Endothelial cell of umbilical vein (primary cell): ENCODE measurements at regions not wholly inside any gene's neighbourhood (a gene's known extent, or its start where the extent isn't known, plus 50 kb on each side); places are given as distances from the start of the nearest gene placed in this dataset.

Experiments used
- BruUV-seq: library from RNA; stranded (reverse); fragments of 400-500 nt; replicated peaks from 2 replicates; lab custom pipeline; 2021; lab: Mats Ljungman, UMichigan
- CTCF ChIA-PET: fragments of 300-600, 350-600 bp; sonication (Branson Sonifier 250); formaldehyde crosslinking; loops from one replicate; lab custom pipeline; 2021; ENCODE audit warnings: antibody characterized with exemption, inconsistent platforms; lab: Charles Lee
- POLR2A ChIA-PET: fragments of 300-600, 350-600 bp; sonication (Branson Sonifier 250); formaldehyde crosslinking; loops from one replicate; lab custom pipeline; 2021; ENCODE audit warnings: antibody characterized with exemption, inconsistent platforms; lab: Charles Lee
- DNase-seq: peaks from one replicate; pipeline ENCODE4 v3.0.0-alpha.2; 2011; ENCODE audit warnings: low read depth, low spot score
- FAIRE-seq: peaks from 2 replicates; lab custom pipeline; 2011; peaks lifted over from hg19 to GRCh38; lab: Jason Lieb, UNC
- H2AFZ ChIP-seq: 2 replicates; pipeline ENCODE4 v1.6.0; 2012; ENCODE audit warnings: low read depth, low read length, control low read depth, inconsistent platforms
- H3K27ac ChIP-seq: 2 replicates; pipeline ENCODE4 v1.5.1; 2011; ENCODE audit warnings: low read depth, mild to moderate bottlenecking, control low read depth, low read length, moderate library complexity; ENCODE audit not compliant: insufficient read depth
- H3K27me3 ChIP-seq, 2 experiments: 2 replicates each; pipeline versions ENCODE4 v1.6.0 to v1.6.1; 2011; ENCODE audit warnings: low read length in 2 of 2, mixed read lengths in 1 of 2; ENCODE audit not compliant: control insufficient read depth in 2 of 2, insufficient read depth in 2 of 2
- H3K36me3 ChIP-seq, 2 experiments: 2 replicates in 1 of 2; 3 replicates in 1 of 2; pipeline ENCODE4 v1.5.1; 2011; ENCODE audit warnings: low read length in 2 of 2, mild to moderate bottlenecking in 1 of 2, moderate library complexity in 1 of 2; ENCODE audit not compliant: control insufficient read depth in 2 of 2, insufficient read depth in 2 of 2; ENCODE audit errors: extremely low read depth in 1 of 2
- H3K4me1 ChIP-seq: 3 replicates; pipeline ENCODE4 v1.5.1; 2011; ENCODE audit warnings: mild to moderate bottlenecking, low read length; ENCODE audit not compliant: control insufficient read depth, insufficient read depth; ENCODE audit errors: extremely low read depth
- H3K4me2 ChIP-seq: 2 replicates; pipeline ENCODE4 v1.6.1; 2011; ENCODE audit warnings: low read length, control low read depth, mixed read lengths; ENCODE audit not compliant: insufficient read depth
- H3K4me3 ChIP-seq, 3 experiments: fragments of 200-600 bp in 1 of 3; sonication (generic), shearing (Covaris generic) in 1 of 3; replicated peaks in 1 of 3; 2 replicates each; pipeline ENCODE4 v1.5.1; 2011 to 2016; ENCODE audit warnings: control low read depth in 3 of 3, low read length in 3 of 3, mild to moderate bottlenecking in 2 of 3, inconsistent platforms in 1 of 3, low read depth in 1 of 3, moderate library complexity in 1 of 3; ENCODE audit not compliant: insufficient read depth in 1 of 3
- H3K79me2 ChIP-seq: 2 replicates; pipeline ENCODE4 v1.6.0; 2012; ENCODE audit warnings: low read length, inconsistent platforms; ENCODE audit not compliant: control insufficient read depth, insufficient read depth
- H3K9ac ChIP-seq: replicated peaks from 2 replicates; pipeline ENCODE3; 2011; ENCODE audit warnings: low read length, control low read depth; ENCODE audit not compliant: insufficient read depth; ENCODE audit errors: extremely low read depth
- H3K9me1 ChIP-seq: replicated peaks from 3 replicates; pipeline ENCODE4 v1.6.0; 2011; ENCODE audit warnings: mild to moderate bottlenecking, low read length; ENCODE audit not compliant: control insufficient read depth, insufficient read depth; ENCODE audit errors: extremely low read depth
- H3K9me3 ChIP-seq: replicated peaks from 2 replicates; pipeline ENCODE4 v1.5.1; 2012; ENCODE audit warnings: low read length, inconsistent platforms; ENCODE audit not compliant: control insufficient read depth, insufficient read depth
- H4K20me1 ChIP-seq: replicated peaks from 2 replicates; pipeline ENCODE3; 2011; ENCODE audit warnings: mild to moderate bottlenecking, low read length; ENCODE audit not compliant: control insufficient read depth, insufficient read depth; ENCODE audit errors: extremely low read depth
- EZH2 ChIP-seq: IDR thresholded peaks from 2 replicates; pipeline ENCODE4 v1.6.1; 2012; ENCODE audit warnings: borderline replicate concordance, low read depth, mild to moderate bottlenecking, moderate library complexity, low read length, inconsistent platforms; ENCODE audit not compliant: severe bottlenecking
- FOS ChIP-seq: IDR thresholded peaks from 2 replicates; pipeline ENCODE4 v1.6.1; 2011; ENCODE audit warnings: mild to moderate bottlenecking, low read length, moderate library complexity, borderline replicate concordance; ENCODE audit not compliant: insufficient read depth
- GATA2 ChIP-seq: IDR thresholded peaks from 2 replicates; pipeline ENCODE4 v1.7.0; 2011; ENCODE audit warnings: low read depth, mild to moderate bottlenecking, moderate library complexity, mixed read lengths, low read length; ENCODE audit not compliant: insufficient read length, insufficient read depth
- JUN ChIP-seq: IDR thresholded peaks from 2 replicates; pipeline ENCODE4 v1.6.1; 2011; ENCODE audit warnings: borderline replicate concordance, low read depth; ENCODE audit not compliant: insufficient read length, insufficient read depth
- MYC ChIP-seq: IDR thresholded peaks from one replicate; pipeline ENCODE4 v1.6.1; 2011; ENCODE audit warnings: mild to moderate bottlenecking, low read depth, low read length
- POLR2A ChIP-seq: IDR thresholded peaks from 2 replicates; pipeline ENCODE4 v1.6.1; 2012; ENCODE audit warnings: low read depth, mild to moderate bottlenecking, control low read depth, low read length
- POLR2AphosphoS5 ChIP-seq: IDR thresholded peaks from 2 replicates; pipeline ENCODE4 v1.6.1; 2012; ENCODE audit warnings: low read depth, mild to moderate bottlenecking, control low read depth, low read length, moderate library complexity; ENCODE audit not compliant: insufficient read depth
- dilution Hi-C: fragments of 300-500 bp; cut with MboI; formaldehyde crosslinking; loops from one replicate; pipeline ENCODE4 v1.15.0; 2019; ENCODE audit warnings: low sequenced_read_pairs; ENCODE audit not compliant: extremely low pct_ligation_motif_present
- intact Hi-C: fragments of 100-400 bp; cut with micrococcal nuclease; formaldehyde crosslinking; loops from one replicate; pipeline ENCODE4 v1.10.0; 2022
- TF ChIP-seq, protein P1 (sequence below), 2 donors: IDR thresholded peaks; 1 replicate in 1 of 2; 2 replicates in 1 of 2; pipeline ENCODE4 v1.5.1; 2011; ENCODE audit warnings: low read length in 2 of 2, mild to moderate bottlenecking in 2 of 2, moderate library complexity in 2 of 2, control low read depth in 1 of 2, inconsistent platforms in 1 of 2, low read depth in 1 of 2; ENCODE audit not compliant: insufficient read depth in 1 of 2; ENCODE audit errors: extremely low read depth in 1 of 2
- TF ChIP-seq, protein P2 (sequence below): IDR thresholded peaks from 2 replicates; pipeline ENCODE4 v1.6.1; 2011; ENCODE audit not compliant: insufficient read depth, insufficient read length

DNA sequence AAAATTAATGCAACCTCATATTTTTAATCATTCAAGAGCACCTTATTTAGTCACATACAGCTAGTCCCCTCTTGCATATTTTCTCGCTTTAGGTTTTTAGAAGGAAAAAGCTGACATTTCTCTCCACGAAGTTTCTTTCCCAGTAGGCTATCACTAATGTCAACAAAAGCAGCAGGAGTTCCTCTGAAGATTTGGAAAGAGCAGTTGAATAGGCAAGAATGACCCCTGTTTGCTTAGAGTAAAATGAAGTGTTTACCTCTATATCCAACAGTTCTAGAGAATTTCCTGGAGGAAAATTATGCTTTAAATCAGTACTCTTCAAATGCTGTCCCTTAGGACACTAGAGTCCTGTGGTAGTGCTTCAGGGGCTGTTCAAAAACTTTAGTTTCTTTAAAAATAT, 188.1 kb upstream of the PRKD1 start:
- dilution Hi-C loops (no loop called here), intact Hi-C loops (no loop called here)
- H3K27me3 ChIP-seq, result no peaks in the 10 kb centered on the region
- H4K20me1 ChIP-seq, result no peaks in the 10 kb centered on the region
- no peak overlapping the region for H2AFZ ChIP-seq
- no peak overlapping the region for H3K4me3 ChIP-seq
- no peak overlapping the region for H3K4me2 ChIP-seq
- ChIA-PET CTCF (no interaction called here), POLR2A (no interaction called here)
- no peak overlapping the region for H3K27ac ChIP-seq
- H3K9ac ChIP-seq, result no peak overlapping the region
- no peak for FAIRE-seq
- no peaks in the 10 kb centered on the region for H3K9me3 ChIP-seq
- no peaks in the 10 kb centered on the region for H3K9me1 ChIP-seq
- no peaks in the 10 kb centered on the region for H3K4me1 ChIP-seq
- TF ChIP-seq, protein P1, sequence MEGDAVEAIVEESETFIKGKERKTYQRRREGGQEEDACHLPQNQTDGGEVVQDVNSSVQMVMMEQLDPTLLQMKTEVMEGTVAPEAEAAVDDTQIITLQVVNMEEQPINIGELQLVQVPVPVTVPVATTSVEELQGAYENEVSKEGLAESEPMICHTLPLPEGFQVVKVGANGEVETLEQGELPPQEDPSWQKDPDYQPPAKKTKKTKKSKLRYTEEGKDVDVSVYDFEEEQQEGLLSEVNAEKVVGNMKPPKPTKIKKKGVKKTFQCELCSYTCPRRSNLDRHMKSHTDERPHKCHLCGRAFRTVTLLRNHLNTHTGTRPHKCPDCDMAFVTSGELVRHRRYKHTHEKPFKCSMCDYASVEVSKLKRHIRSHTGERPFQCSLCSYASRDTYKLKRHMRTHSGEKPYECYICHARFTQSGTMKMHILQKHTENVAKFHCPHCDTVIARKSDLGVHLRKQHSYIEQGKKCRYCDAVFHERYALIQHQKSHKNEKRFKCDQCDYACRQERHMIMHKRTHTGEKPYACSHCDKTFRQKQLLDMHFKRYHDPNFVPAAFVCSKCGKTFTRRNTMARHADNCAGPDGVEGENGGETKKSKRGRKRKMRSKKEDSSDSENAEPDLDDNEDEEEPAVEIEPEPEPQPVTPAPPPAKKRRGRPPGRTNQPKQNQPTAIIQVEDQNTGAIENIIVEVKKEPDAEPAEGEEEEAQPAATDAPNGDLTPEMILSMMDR (IDR thresholded peaks at IDR 0.05; ENCODE audit: extremely low read depth in 1 of 2, insufficient read depth in 1 of 2, low read depth in 1 of 2, low read length in 2 of 2), result no peak
- TF ChIP-seq MYC, result no peak
- TF ChIP-seq JUN, result no peak
- TF ChIP-seq, protein P2, sequence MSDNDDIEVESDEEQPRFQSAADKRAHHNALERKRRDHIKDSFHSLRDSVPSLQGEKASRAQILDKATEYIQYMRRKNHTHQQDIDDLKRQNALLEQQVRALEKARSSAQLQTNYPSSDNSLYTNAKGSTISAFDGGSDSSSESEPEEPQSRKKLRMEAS, result no peak
- no peak for TF ChIP-seq POLR2A
- TF ChIP-seq FOS, result no peak
- no peak for TF ChIP-seq EZH2
- no peak for TF ChIP-seq POLR2AphosphoS5
- no peak for TF ChIP-seq GATA2
- BruUV-seq, result no TSS peak
- H3K36me3 ChIP-seq, result no peaks in the 10 kb centered on the region
- DNase-seq, result no peak
- no peaks in the 10 kb centered on the region for H3K79me2 ChIP-seq
